ENCODE measurements at regions not wholly inside any gene's neighbourhood (a gene's known extent, or its start where the extent isn't known, plus 50 kb on each side); places are given as distances from the start of the nearest gene placed in this dataset.

DNA sequence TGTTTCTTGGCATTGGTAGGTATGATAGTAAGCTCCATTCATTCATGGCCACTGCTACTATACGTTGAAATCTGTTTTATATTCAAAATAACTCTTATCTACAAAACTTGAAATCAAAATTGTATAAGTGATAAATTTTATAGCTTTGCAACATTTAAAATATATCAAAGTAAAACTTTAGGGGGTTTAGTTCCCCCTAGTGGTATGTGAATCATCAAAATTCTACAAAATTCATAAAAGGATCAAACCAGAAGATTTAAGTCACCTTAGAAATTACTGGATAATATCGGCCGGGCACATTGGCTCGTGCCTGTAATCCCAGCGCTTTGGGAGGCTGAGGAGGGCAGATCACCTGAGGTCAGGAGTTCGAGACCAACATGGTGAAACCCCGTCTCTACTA lies 243.0 kb upstream of the CDH18 start:
- Histone ChIP-seq H3K4me3 (ENCODE audit: low read length) (no peak overlapping the region), H3K9me3 (ENCODE audit: low read length) (no peaks in the 10 kb centered on the region), H3K4me2 (ENCODE audit: low read length) (no peak overlapping the region), H3F3A (ENCODE audit: low read length, unreplicated experiment) (no peaks in the 10 kb centered on the region), H3K4me1 (ENCODE audit: insufficient read depth, low read length) (no peaks in the 10 kb centered on the region), H3K9ac (ENCODE audit: low read length) (no peak overlapping the region), H3K27me3 (ENCODE audit: low read length) (no peaks in the 10 kb centered on the region), H2AFZ (ENCODE audit: low read length) (no peak overlapping the region), H3K27ac (ENCODE audit: low read length) (no peak overlapping the region), H3K9me2 (replicated peaks; ENCODE audit: low read length) (no peaks in the 10 kb centered on the region), H3K36me3 (ENCODE audit: low read depth, low read length) (no peaks in the 10 kb centered on the region), H3K79me2 (ENCODE audit: low read length) (no peaks in the 10 kb centered on the region), H4K20me1 (ENCODE audit: low read length) (no peaks in the 10 kb centered on the region)
- POLR2A ChIA-PET (ENCODE audit: unreplicated experiment): no interaction called here
- intact Hi-C loops (cut with micrococcal nuclease): loop anchor here (2.0 kb wide), 1 partner anchor 436 kb away; no protein-coding TSS in a partner anchor
- no peak for TF ChIP-seq EZH2 (IDR thresholded peaks at IDR 0.05; ENCODE audit: low read length, unreplicated experiment)
- TF ChIP-seq EZH2phosphoT487 (IDR thresholded peaks at IDR 0.05; ENCODE audit: borderline replicate concordance, low read length): no peak
- TF ChIP-seq, protein P1, sequence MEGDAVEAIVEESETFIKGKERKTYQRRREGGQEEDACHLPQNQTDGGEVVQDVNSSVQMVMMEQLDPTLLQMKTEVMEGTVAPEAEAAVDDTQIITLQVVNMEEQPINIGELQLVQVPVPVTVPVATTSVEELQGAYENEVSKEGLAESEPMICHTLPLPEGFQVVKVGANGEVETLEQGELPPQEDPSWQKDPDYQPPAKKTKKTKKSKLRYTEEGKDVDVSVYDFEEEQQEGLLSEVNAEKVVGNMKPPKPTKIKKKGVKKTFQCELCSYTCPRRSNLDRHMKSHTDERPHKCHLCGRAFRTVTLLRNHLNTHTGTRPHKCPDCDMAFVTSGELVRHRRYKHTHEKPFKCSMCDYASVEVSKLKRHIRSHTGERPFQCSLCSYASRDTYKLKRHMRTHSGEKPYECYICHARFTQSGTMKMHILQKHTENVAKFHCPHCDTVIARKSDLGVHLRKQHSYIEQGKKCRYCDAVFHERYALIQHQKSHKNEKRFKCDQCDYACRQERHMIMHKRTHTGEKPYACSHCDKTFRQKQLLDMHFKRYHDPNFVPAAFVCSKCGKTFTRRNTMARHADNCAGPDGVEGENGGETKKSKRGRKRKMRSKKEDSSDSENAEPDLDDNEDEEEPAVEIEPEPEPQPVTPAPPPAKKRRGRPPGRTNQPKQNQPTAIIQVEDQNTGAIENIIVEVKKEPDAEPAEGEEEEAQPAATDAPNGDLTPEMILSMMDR (conservative IDR thresholded peaks at IDR 0.05; ENCODE audit: low read depth, low read length): peak; percentile 42; the same call in 1 of the 2 replicates
- DNase-seq (peak; percentile 10), ATAC-seq (no peak)
- CTCF ChIA-PET: interaction anchor here (0.6 kb wide), 1 partner anchor 204 kb away, joined by 3 read pairs; no protein-coding TSS in a partner anchor
- BruUV-seq (replicated peaks): no TSS peak

DNA sequence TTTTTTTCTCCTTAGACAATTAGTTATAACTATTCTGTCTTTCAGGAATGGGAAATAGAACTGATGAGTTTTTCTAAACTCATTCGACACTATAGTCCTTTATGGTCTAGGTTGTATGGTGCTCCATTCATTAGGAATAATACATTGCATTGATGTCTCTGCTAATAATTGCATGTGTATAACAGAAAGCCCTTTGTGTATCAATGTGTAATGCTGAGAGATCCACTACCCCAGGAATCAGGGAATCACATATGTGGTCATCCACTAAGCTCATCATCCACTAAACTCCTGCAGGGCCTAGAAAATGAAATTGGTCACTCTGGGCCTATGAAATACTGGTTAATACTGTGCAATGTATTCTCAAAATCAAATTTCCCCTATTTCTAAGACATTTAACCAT lies 242.0 kb upstream of the CDH18 start:
- CTCF ChIA-PET: no interaction called here

More for the DNA sequence above, 242.0 kb upstream of the CDH18 start:
- no TSS peak for BruUV-seq (replicated peaks)
- Histone ChIP-seq H4K20me1 (ENCODE audit: low read length) (no peaks in the 10 kb centered on the region), H3K4me3 (ENCODE audit: low read length) (no peak overlapping the region), H3K27ac (ENCODE audit: low read length) (no peak overlapping the region), H3K9me3 (ENCODE audit: low read length) (no peaks in the 10 kb centered on the region), H3K9me2 (replicated peaks; ENCODE audit: low read length) (no peaks in the 10 kb centered on the region), H3K9ac (ENCODE audit: low read length) (no peak overlapping the region), H3F3A (ENCODE audit: low read length, unreplicated experiment) (no peaks in the 10 kb centered on the region), H3K27me3 (ENCODE audit: low read length) (no peaks in the 10 kb centered on the region), H2AFZ (ENCODE audit: low read length) (no peak overlapping the region), H3K4me1 (ENCODE audit: insufficient read depth, low read length) (no peaks in the 10 kb centered on the region), H3K4me2 (ENCODE audit: low read length) (no peak overlapping the region), H3K36me3 (ENCODE audit: low read depth, low read length) (no peaks in the 10 kb centered on the region), H3K79me2 (ENCODE audit: low read length) (no peaks in the 10 kb centered on the region)
- POLR2A ChIA-PET (ENCODE audit: unreplicated experiment): no interaction called here
- ATAC-seq: no peak
- no peak for DNase-seq
- TF ChIP-seq EZH2 (IDR thresholded peaks at IDR 0.05; ENCODE audit: low read length, unreplicated experiment): no peak
- TF ChIP-seq, protein P1 (conservative IDR thresholded peaks at IDR 0.05; ENCODE audit: low read depth, low read length): no peak
- TF ChIP-seq EZH2phosphoT487 (IDR thresholded peaks at IDR 0.05; ENCODE audit: borderline replicate concordance, low read length): no peak
- intact Hi-C loops (cut with micrococcal nuclease): loop anchor here (2.0 kb wide), 1 partner anchor 435 kb away; no protein-coding TSS in a partner anchor
